ENCODE measurements at regions not wholly inside any gene's neighbourhood (a gene's known extent, or its start where the extent isn't known, plus 50 kb on each side); places are given as distances from the start of the nearest gene placed in this dataset.

GRCh38 chr13:79796136-79796535 is 315.2 kb downstream of the NDFIP2 start:
- Mint-ChIP-seq H3K4me3 (ENCODE audit: unreplicated experiment) (no peak overlapping the region), H3K9me3 (ENCODE audit: low read depth) (no peaks in the 10 kb centered on the region), H3K36me3 (ENCODE audit: low read depth) (no peaks in the 10 kb centered on the region), H3K27ac (ENCODE audit: unreplicated experiment) (no peak overlapping the region), H3K4me1 (ENCODE audit: low read depth) (no peaks in the 10 kb centered on the region), H3K27me3 (ENCODE audit: low read depth) (no peaks in the 10 kb centered on the region)
- DNase-seq (ENCODE audit: low spot score) = no peak
- no peak for TF ChIP-seq CTCF (IDR thresholded peaks at IDR 0.05)

DNA sequence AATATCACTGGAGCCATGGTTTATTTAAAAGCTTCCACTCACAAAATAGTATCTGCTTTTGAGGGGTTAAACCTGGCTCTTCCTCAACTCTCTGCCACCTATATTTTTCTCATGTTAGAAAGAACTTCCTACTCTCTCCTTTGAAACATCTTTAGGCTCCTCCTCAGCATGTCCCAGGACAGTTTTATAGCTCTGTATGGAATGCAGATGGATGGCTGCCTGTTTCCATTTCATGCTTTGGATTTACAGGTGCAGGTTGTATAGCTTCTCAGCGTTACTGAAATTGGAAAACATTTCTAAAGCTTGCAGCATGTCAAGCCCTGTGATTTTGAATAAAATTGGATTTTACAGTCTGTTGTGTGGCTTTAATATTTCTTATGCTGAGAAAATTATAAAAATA is 314.0 kb downstream of the NDFIP2 start:
- no peaks in the 10 kb centered on the region for H3K4me1 Mint-ChIP-seq (ENCODE audit: low read depth)

DNA sequence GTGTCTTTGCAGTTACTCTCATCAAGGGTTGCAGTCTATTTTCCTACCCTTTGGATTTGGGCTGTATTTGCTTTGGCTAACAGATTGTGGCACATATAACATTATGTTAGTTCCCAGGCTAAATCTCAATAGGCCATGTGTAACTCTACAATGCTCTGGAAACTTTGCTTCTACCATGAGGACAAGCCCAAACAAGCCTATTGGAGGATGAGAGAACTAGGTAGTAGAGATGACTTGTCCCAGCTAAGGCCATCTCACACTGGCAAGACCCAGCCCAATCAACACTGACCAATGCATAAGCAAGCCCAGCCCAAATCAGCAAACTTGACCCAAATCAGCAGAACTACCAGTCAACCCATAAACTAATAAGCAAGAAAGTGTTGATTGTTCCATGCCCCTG is 311.8 kb downstream of the NDFIP2 start:
- no peaks in the 10 kb centered on the region for H3K4me1 Mint-ChIP-seq (ENCODE audit: low read depth)
- H3K36me3 Mint-ChIP-seq (ENCODE audit: low read depth) = no peaks in the 10 kb centered on the region
- TF ChIP-seq CTCF (IDR thresholded peaks at IDR 0.05) = no peak
- H3K27me3 Mint-ChIP-seq (ENCODE audit: low read depth) = no peaks in the 10 kb centered on the region
- DNase-seq (ENCODE audit: low spot score) = no peak
- H3K27ac Mint-ChIP-seq (ENCODE audit: unreplicated experiment) = no peak overlapping the region
- no peak overlapping the region for H3K4me3 Mint-ChIP-seq (ENCODE audit: unreplicated experiment)
- H3K9me3 Mint-ChIP-seq (ENCODE audit: low read depth) = peaks cover 5% of the 10 kb centered on the region

More for the DNA sequence above, 314.0 kb downstream of the NDFIP2 start:
- Mint-ChIP-seq H3K27ac (ENCODE audit: unreplicated experiment) (no peak overlapping the region), H3K27me3 (ENCODE audit: low read depth) (no peaks in the 10 kb centered on the region), H3K4me3 (ENCODE audit: unreplicated experiment) (no peak overlapping the region), H3K36me3 (ENCODE audit: low read depth) (no peaks in the 10 kb centered on the region), H3K9me3 (ENCODE audit: low read depth) (no peaks in the 10 kb centered on the region)
- no peak for DNase-seq (ENCODE audit: low spot score)
- no peak for TF ChIP-seq CTCF (IDR thresholded peaks at IDR 0.05)

DNA sequence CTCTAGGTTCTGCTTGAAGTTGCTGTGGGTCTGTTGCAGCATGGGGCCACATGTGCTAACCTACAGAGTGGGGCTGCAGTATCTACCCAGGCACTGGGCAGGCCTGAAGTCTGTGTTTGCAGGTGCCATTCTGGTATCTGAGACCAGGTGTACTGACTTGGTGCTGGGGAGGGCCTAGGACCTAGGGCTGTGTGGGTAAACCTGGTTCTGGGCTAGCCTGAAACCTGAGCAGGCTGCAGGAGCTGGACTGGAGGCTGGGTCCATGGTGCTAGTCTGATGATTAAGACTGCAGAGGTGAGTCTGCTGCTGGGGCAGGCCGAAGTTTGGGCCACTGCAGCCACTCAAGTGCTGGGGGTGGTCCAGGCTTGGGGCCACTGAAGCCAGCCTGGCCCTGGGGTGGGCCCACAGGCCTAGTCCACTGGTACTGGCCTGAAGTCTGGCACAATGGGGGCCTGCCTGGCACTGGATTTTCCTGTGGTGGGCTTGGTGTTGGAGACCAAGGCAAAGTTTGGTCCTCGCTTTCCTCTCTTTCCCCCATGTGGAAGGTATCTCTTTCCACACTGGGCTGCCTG is 310.6 kb downstream of the NDFIP2 start:
- H3K4me1 Mint-ChIP-seq (ENCODE audit: low read depth) = no peaks in the 10 kb centered on the region

GRCh38 chr13:79786176-79786575 is 305.2 kb downstream of the NDFIP2 start:
- Mint-ChIP-seq H3K27me3 (ENCODE audit: low read depth) (no peaks in the 10 kb centered on the region), H3K36me3 (ENCODE audit: low read depth) (no peaks in the 10 kb centered on the region), H3K4me1 (ENCODE audit: low read depth) (peaks cover 14% of the 10 kb centered on the region), H3K27ac (ENCODE audit: unreplicated experiment) (no peak overlapping the region), H3K4me3 (ENCODE audit: unreplicated experiment) (no peak overlapping the region), H3K9me3 (ENCODE audit: low read depth) (peaks cover 8% of the 10 kb centered on the region)
- DNase-seq (ENCODE audit: low spot score) = no peak
- no peak for TF ChIP-seq CTCF (IDR thresholded peaks at IDR 0.05)

More for the DNA sequence above, 310.6 kb downstream of the NDFIP2 start:
- DNase-seq (ENCODE audit: low spot score) = no peak
- Mint-ChIP-seq H3K9me3 (ENCODE audit: low read depth) (peaks cover 8% of the 10 kb centered on the region), H3K27me3 (ENCODE audit: low read depth) (no peaks in the 10 kb centered on the region), H3K27ac (ENCODE audit: unreplicated experiment) (no peak overlapping the region), H3K36me3 (ENCODE audit: low read depth) (no peaks in the 10 kb centered on the region), H3K4me3 (ENCODE audit: unreplicated experiment) (no peak overlapping the region)
- no peak for TF ChIP-seq CTCF (IDR thresholded peaks at IDR 0.05)
